Erythroblast (primary cell): ENCODE measurements at regions not wholly inside any gene's neighbourhood (a gene's known extent, or its start where the extent isn't known, plus 50 kb on each side); places are given as distances from the start of the nearest gene placed in this dataset.

Experiments used
- GATA1 ChIP-seq: IDR thresholded peaks from 2 replicates; pipeline ENCODE4 v1.6.1; 2011; ENCODE audit warnings: low read depth, mild to moderate bottlenecking, control low read depth, low read length, moderate library complexity
- POLR2A ChIP-seq: IDR thresholded peaks from 2 replicates; pipeline ENCODE4 v1.6.1; 2011; ENCODE audit warnings: mild to moderate bottlenecking, low read length

- TF ChIP-seq POLR2A (no peak), GATA1 (no peak)
Measured at GRCh38 chrX:39202641-39203040, 401.4 kb downstream of the MID1IP1 start.
